ENCODE measurements at regions not wholly inside any gene's neighbourhood (a gene's known extent, or its start where the extent isn't known, plus 50 kb on each side); places are given as distances from the start of the nearest gene placed in this dataset.
A peak's percentile ranks its signal among the peaks of the same experiment; 100 is the strongest.

- H3K9me3 Mint-ChIP-seq, result no peaks in the 10 kb centered on the region
- no peaks in the 10 kb centered on the region for H3K36me3 Mint-ChIP-seq (ENCODE audit: low read depth)
- no peak overlapping the region for H3K4me3 Mint-ChIP-seq
- no peaks in the 10 kb centered on the region for H3K4me1 Mint-ChIP-seq (ENCODE audit: low read depth)
- peaks cover 94% of the 10 kb centered on the region for H3K27me3 Mint-ChIP-seq (ENCODE audit: low read depth)
- H3K27ac Mint-ChIP-seq, result no peak overlapping the region
Measured at GRCh38 chr15:96410175-96411055, 79.9 kb downstream of the NR2F2 start.

- Mint-ChIP-seq H3K27me3 (ENCODE audit: low read depth) (peaks cover 98% of the 10 kb centered on the region), H3K27ac (no peak overlapping the region), H3K36me3 (ENCODE audit: low read depth) (peaks cover 2% of the 10 kb centered on the region), H3K9me3 (no peaks in the 10 kb centered on the region), H3K4me1 (ENCODE audit: low read depth) (peaks cover 3% of the 10 kb centered on the region), H3K4me3 (no peak overlapping the region)
Measured at GRCh38 chr15:96411056-96412031, 80.8 kb downstream of the NR2F2 start.

GRCh38 chr15:96412045-96412905 lies 81.8 kb downstream of the NR2F2 start:
- Mint-ChIP-seq H3K27ac (no peak overlapping the region), H3K4me3 (no peak overlapping the region), H3K36me3 (ENCODE audit: low read depth) (peaks cover 2% of the 10 kb centered on the region), H3K4me1 (ENCODE audit: low read depth) (peaks cover 3% of the 10 kb centered on the region), H3K27me3 (ENCODE audit: low read depth) (peaks cover 95% of the 10 kb centered on the region), H3K9me3 (no peaks in the 10 kb centered on the region)

GRCh38 chr15:96412906-96413231 lies 82.4 kb downstream of the NR2F2 start:
- H3K36me3 Mint-ChIP-seq (ENCODE audit: low read depth), result peaks cover 5% of the 10 kb centered on the region
- H3K27me3 Mint-ChIP-seq (ENCODE audit: low read depth), result peaks cover 95% of the 10 kb centered on the region
- H3K27ac Mint-ChIP-seq, result no peak overlapping the region
- no peaks in the 10 kb centered on the region for H3K9me3 Mint-ChIP-seq
- peaks cover 5% of the 10 kb centered on the region for H3K4me1 Mint-ChIP-seq (ENCODE audit: low read depth)
- no peak overlapping the region for H3K4me3 Mint-ChIP-seq

- peaks cover 5% of the 10 kb centered on the region for H3K4me1 Mint-ChIP-seq (ENCODE audit: low read depth)
- H3K36me3 Mint-ChIP-seq (ENCODE audit: low read depth), result peaks cover 5% of the 10 kb centered on the region
- H3K27me3 Mint-ChIP-seq (ENCODE audit: low read depth), result peaks cover 97% of the 10 kb centered on the region
- H3K9me3 Mint-ChIP-seq, result no peaks in the 10 kb centered on the region
- no peak overlapping the region for H3K27ac Mint-ChIP-seq
- no peak overlapping the region for H3K4me3 Mint-ChIP-seq
Measured at GRCh38 chr15:96413657-96414056, 83.2 kb downstream of the NR2F2 start.

GRCh38 chr15:96414875-96415274 lies 84.4 kb downstream of the NR2F2 start:
- Mint-ChIP-seq H3K9me3 (no peaks in the 10 kb centered on the region), H3K4me1 (ENCODE audit: low read depth) (peaks cover 5% of the 10 kb centered on the region), H3K27me3 (ENCODE audit: low read depth) (peaks cover 97% of the 10 kb centered on the region), H3K27ac (no peak overlapping the region), H3K36me3 (ENCODE audit: low read depth) (peaks cover 5% of the 10 kb centered on the region), H3K4me3 (no peak overlapping the region)

- Mint-ChIP-seq H3K4me1 (ENCODE audit: low read depth) (peaks cover 5% of the 10 kb centered on the region), H3K27me3 (ENCODE audit: low read depth) (peaks cover 94% of the 10 kb centered on the region), H3K4me3 (no peak overlapping the region), H3K9me3 (no peaks in the 10 kb centered on the region), H3K36me3 (ENCODE audit: low read depth) (peaks cover 5% of the 10 kb centered on the region), H3K27ac (no peak overlapping the region)
Measured at GRCh38 chr15:96415513-96416217, 85.2 kb downstream of the NR2F2 start.

GRCh38 chr15:96416218-96416933 lies 85.9 kb downstream of the NR2F2 start:
- Mint-ChIP-seq H3K27ac (no peak overlapping the region), H3K27me3 (ENCODE audit: low read depth) (peaks cover 91% of the 10 kb centered on the region), H3K36me3 (ENCODE audit: low read depth) (peaks cover 5% of the 10 kb centered on the region), H3K4me1 (ENCODE audit: low read depth) (peaks cover 5% of the 10 kb centered on the region), H3K9me3 (no peaks in the 10 kb centered on the region), H3K4me3 (no peak overlapping the region)

- H3K27me3 Mint-ChIP-seq (ENCODE audit: low read depth), result peaks cover 91% of the 10 kb centered on the region
- peak overlapping the region; percentile 51 for H3K4me3 Mint-ChIP-seq
- peaks cover 5% of the 10 kb centered on the region for H3K36me3 Mint-ChIP-seq (ENCODE audit: low read depth)
- no peaks in the 10 kb centered on the region for H3K9me3 Mint-ChIP-seq
- peaks cover 5% of the 10 kb centered on the region for H3K4me1 Mint-ChIP-seq (ENCODE audit: low read depth)
- peak overlapping the region; percentile 75 for H3K27ac Mint-ChIP-seq
Measured at GRCh38 chr15:96416934-96417759, 86.6 kb downstream of the NR2F2 start.

GRCh38 chr15:96417760-96418130 lies 87.2 kb downstream of the NR2F2 start:
- H3K27ac Mint-ChIP-seq, result no peak overlapping the region
- H3K36me3 Mint-ChIP-seq (ENCODE audit: low read depth), result peaks cover 5% of the 10 kb centered on the region
- H3K9me3 Mint-ChIP-seq, result no peaks in the 10 kb centered on the region
- no peak overlapping the region for H3K4me3 Mint-ChIP-seq
- peaks cover 91% of the 10 kb centered on the region for H3K27me3 Mint-ChIP-seq (ENCODE audit: low read depth)
- H3K4me1 Mint-ChIP-seq (ENCODE audit: low read depth), result peaks cover 5% of the 10 kb centered on the region

GRCh38 chr15:96418146-96418545 lies 87.6 kb downstream of the NR2F2 start:
- Mint-ChIP-seq H3K27ac (no peak overlapping the region), H3K4me3 (no peak overlapping the region), H3K9me3 (no peaks in the 10 kb centered on the region), H3K4me1 (ENCODE audit: low read depth) (peaks cover 5% of the 10 kb centered on the region), H3K36me3 (ENCODE audit: low read depth) (peaks cover 5% of the 10 kb centered on the region), H3K27me3 (ENCODE audit: low read depth) (peaks cover 87% of the 10 kb centered on the region)

GRCh38 chr15:96421178-96421601 lies 90.7 kb downstream of the NR2F2 start:
- Mint-ChIP-seq H3K9me3 (no peaks in the 10 kb centered on the region), H3K36me3 (ENCODE audit: low read depth) (peaks cover 2% of the 10 kb centered on the region), H3K27me3 (ENCODE audit: low read depth) (peaks cover 60% of the 10 kb centered on the region), H3K27ac (no peak overlapping the region), H3K4me3 (no peak overlapping the region), H3K4me1 (ENCODE audit: low read depth) (peaks cover 2% of the 10 kb centered on the region)
